ENCODE measurements at regions not wholly inside any gene's neighbourhood (a gene's known extent, or its start where the extent isn't known, plus 50 kb on each side); places are given as distances from the start of the nearest gene placed in this dataset.

GRCh38 chr2:120926463-120927264, 191.0 kb downstream of the GLI2 start:
- TF ChIP-seq, protein P1, sequence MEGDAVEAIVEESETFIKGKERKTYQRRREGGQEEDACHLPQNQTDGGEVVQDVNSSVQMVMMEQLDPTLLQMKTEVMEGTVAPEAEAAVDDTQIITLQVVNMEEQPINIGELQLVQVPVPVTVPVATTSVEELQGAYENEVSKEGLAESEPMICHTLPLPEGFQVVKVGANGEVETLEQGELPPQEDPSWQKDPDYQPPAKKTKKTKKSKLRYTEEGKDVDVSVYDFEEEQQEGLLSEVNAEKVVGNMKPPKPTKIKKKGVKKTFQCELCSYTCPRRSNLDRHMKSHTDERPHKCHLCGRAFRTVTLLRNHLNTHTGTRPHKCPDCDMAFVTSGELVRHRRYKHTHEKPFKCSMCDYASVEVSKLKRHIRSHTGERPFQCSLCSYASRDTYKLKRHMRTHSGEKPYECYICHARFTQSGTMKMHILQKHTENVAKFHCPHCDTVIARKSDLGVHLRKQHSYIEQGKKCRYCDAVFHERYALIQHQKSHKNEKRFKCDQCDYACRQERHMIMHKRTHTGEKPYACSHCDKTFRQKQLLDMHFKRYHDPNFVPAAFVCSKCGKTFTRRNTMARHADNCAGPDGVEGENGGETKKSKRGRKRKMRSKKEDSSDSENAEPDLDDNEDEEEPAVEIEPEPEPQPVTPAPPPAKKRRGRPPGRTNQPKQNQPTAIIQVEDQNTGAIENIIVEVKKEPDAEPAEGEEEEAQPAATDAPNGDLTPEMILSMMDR (IDR thresholded peaks at IDR 0.05; ENCODE audit: insufficient read depth, low read depth, low read length) = no peak
- TF ChIP-seq EZH2 (IDR thresholded peaks at IDR 0.05; ENCODE audit: insufficient read depth, low read length) = no peak
- FAIRE-seq (no peak), DNase-seq (ENCODE audit: low read depth) (no peak)
- Histone ChIP-seq H4K20me1 (ENCODE audit: insufficient read depth, low read length) (no peaks in the 10 kb centered on the region), H3K27me3 (ENCODE audit: insufficient read depth, low read length) (no peaks in the 10 kb centered on the region), H3K4me1 (ENCODE audit: insufficient read depth, low read length) (peaks cover 34% of the 10 kb centered on the region), H3K4me3 (ENCODE audit: insufficient read depth, low read depth, low read length) (no peak overlapping the region), H3K4me2 (ENCODE audit: low read length) (peak overlapping the region; percentile 54), H3K9me3 (ENCODE audit: insufficient read depth, low read depth, low read length) (no peaks in the 10 kb centered on the region), H3K27ac (ENCODE audit: low read depth, low read length) (peak overlapping the region; percentile 66), H3K9ac (ENCODE audit: low read length) (peak overlapping the region; percentile 56), H3K36me3 (ENCODE audit: insufficient read depth, low read length) (peaks cover 11% of the 10 kb centered on the region), H2AFZ (ENCODE audit: low read depth, low read length) (no peak overlapping the region), H3K79me2 (ENCODE audit: insufficient read depth, low read length) (peaks cover 56% of the 10 kb centered on the region)
- Mint-ChIP-seq H3K27ac (ENCODE audit: unreplicated experiment) (peak overlapping the region; percentile 70), H3K36me3 (ENCODE audit: low read depth, unreplicated experiment) (peaks cover 11% of the 10 kb centered on the region), H3K4me1 (ENCODE audit: low read depth, unreplicated experiment) (peaks cover 21% of the 10 kb centered on the region), H3K27me3 (ENCODE audit: low read depth, unreplicated experiment) (no peaks in the 10 kb centered on the region), H3K4me3 (ENCODE audit: unreplicated experiment) (no peak overlapping the region), H3K9me3 (ENCODE audit: unreplicated experiment) (peaks cover 7% of the 10 kb centered on the region)

DNA sequence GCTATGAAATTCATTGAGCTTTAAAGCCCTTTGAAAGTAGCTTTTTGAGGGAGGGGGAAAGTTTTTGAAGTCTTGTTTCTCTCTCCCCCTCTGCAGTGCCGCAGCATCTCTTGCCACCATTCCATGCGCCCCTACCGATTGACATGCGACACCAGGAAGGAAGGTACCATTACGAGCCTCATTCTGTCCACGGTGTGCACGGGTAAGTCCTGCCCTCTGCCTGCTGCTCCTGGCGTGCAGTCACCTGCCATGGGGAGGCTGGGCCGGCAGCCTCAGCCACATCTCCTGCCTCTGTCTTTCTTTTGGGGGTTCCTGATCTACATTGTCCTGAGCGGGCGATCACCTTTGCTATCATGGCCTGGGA, 191.6 kb downstream of the GLI2 start:
- no peak overlapping the region for H2AFZ ChIP-seq (ENCODE audit: low read depth, low read length)

More for the DNA sequence above, 191.6 kb downstream of the GLI2 start:
- FAIRE-seq = no peak
- peaks cover 36% of the 10 kb centered on the region for H3K4me1 ChIP-seq (ENCODE audit: insufficient read depth, low read length)
- peaks cover 11% of the 10 kb centered on the region for H3K36me3 ChIP-seq (ENCODE audit: insufficient read depth, low read length)
- H3K4me1 Mint-ChIP-seq (ENCODE audit: low read depth, unreplicated experiment) = peaks cover 23% of the 10 kb centered on the region
- peaks cover 7% of the 10 kb centered on the region for H3K9me3 Mint-ChIP-seq (ENCODE audit: unreplicated experiment)
- TF ChIP-seq, protein P1 (IDR thresholded peaks at IDR 0.05; ENCODE audit: insufficient read depth, low read depth, low read length) = no peak
- TF ChIP-seq EZH2 (IDR thresholded peaks at IDR 0.05; ENCODE audit: insufficient read depth, low read length) = no peak
- peak overlapping the region; percentile 54 for H3K4me2 ChIP-seq (ENCODE audit: low read length)
- no peak for DNase-seq (ENCODE audit: low read depth)
- no peaks in the 10 kb centered on the region for H4K20me1 ChIP-seq (ENCODE audit: insufficient read depth, low read length)
- H3K9ac ChIP-seq (ENCODE audit: low read length) = peak overlapping the region; percentile 56
- no peak overlapping the region for H3K4me3 Mint-ChIP-seq (ENCODE audit: unreplicated experiment)
- H3K27ac ChIP-seq (ENCODE audit: low read depth, low read length) = no peak overlapping the region
- H3K79me2 ChIP-seq (ENCODE audit: insufficient read depth, low read length) = peaks cover 56% of the 10 kb centered on the region
- H3K36me3 Mint-ChIP-seq (ENCODE audit: low read depth, unreplicated experiment) = peaks cover 11% of the 10 kb centered on the region
- H3K27me3 ChIP-seq (ENCODE audit: insufficient read depth, low read length) = no peaks in the 10 kb centered on the region
- no peaks in the 10 kb centered on the region for H3K9me3 ChIP-seq (ENCODE audit: insufficient read depth, low read depth, low read length)
- no peak overlapping the region for H3K4me3 ChIP-seq (ENCODE audit: insufficient read depth, low read depth, low read length)
- no peak overlapping the region for H3K27ac Mint-ChIP-seq (ENCODE audit: unreplicated experiment)
- H3K27me3 Mint-ChIP-seq (ENCODE audit: low read depth, unreplicated experiment) = no peaks in the 10 kb centered on the region
